ENCODE measurements at regions not wholly inside any gene's neighbourhood (a gene's known extent, or its start where the extent isn't known, plus 50 kb on each side); places are given as distances from the start of the nearest gene placed in this dataset.

- DNase-seq (ENCODE audit: low read depth in 2 of 2) = no peak
Observed at GRCh38 chr5:115072266-115073064, 97.2 kb downstream of the TRIM36 start.

DNA sequence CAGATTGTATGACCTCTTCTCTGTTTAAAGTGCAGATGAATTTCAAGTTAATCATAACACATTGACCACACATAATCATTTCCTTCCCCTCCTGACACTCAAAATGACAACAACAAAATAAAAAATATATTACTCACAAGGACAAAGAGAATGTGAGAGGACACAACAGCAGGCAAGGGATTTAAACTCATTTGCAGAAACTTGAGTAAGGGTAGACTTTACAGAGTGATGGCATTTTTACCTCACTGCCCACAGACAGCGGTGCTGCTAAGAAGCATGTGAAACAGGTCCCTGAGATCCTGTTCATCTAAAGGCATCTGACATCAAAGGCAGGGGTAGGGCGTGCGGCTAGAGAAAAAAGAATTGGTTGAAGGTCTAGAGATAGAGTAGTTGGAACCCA is 99.0 kb downstream of the TRIM36 start:
- no peak for DNase-seq (ENCODE audit: low read depth in 2 of 2)

DNA sequence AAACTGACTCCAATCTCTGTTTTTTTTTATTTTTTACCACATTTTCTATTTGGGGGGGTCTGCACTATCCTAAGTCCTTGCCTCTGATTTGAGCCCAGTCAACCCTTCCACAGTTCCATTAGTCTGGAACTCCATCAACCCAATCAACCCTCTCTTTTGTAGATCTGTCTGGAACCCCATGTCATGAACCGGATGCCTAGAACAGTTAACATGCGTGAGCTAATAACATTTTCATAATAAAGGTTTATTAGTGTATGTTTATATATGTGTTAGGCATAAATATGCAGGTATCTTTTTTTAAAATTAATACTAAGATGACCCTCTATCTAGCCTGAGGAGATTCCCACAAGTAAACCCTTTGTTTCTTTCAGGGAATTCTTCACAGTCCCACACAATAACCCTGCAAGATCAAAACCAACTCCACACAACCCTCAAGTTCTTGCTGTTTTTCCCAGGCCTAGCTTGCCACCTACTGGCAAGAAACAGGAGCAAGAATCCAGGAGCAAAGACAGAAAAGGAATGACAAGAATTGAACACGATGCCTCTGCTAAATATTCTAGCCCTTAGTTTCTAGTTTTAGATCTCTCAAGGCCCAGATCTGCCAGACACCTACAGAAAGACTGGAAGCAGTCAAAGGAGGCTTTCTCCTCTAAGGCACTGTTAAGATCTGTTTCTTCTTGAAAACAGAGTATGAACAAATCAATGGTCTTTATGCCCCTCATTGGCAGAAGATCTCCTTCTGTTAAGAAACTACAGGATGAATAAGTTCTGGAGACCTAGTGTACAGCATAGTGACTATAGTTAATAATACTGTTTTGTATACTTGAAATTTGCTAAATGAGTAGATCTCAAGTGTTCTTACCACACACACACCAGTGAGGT is 100.4 kb downstream of the TRIM36 start:
- DNase-seq (ENCODE audit: low read depth in 2 of 2) = no peak

GRCh38 chr5:115068239-115069086 is 101.2 kb downstream of the TRIM36 start:
- peak in 1 of 2 donors; percentile 4 for DNase-seq (ENCODE audit: low read depth in 2 of 2)

DNA sequence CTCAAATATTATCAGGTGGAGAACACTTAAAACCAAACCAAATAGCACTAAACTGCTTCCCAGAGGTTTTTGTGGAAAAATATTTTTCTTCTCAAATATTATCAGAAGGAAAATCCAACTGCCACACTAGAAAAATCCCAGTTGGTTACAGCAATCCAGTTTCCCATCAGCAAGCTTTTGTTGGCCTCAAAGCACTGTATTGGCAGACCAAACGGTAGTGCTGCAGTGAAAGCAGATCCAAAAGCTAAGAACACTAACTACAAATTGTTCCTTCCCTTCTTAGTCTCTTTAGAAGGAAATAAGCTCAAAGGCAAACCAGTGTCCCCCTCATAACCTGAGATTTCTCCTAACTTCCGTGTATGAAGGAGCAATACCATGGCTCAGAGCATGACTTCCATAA is 105.3 kb downstream of the TRIM36 start:
- DNase-seq (ENCODE audit: low read depth in 2 of 2) = no peak

DNA sequence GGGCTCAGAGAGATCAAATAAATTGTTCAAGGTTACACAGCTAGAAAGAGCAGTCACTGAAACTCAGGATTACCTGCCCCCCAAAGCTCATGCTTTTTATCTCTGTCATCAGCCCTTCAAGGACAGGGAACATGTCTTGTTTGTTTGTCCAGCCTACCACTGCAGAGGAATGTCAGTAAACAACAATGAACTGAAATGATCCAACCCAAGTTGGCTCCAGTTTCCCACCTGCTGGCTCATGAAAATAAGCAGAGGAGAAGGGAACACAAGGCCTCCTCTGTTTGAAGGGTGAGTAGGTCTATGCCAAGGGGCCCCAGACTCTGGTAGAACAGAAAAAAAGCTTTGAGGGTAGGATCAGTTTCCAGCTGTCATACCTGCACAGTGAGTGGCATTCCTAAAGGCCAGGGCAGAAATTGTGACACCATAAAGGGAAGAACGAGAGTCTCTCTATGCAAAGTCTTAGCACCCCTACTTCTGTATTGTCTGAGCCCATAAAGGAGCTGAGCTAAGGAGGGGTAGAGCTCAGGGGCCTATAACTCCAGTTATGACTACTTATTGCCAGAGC is 115.2 kb downstream of the TRIM36 start:
- DNase-seq (ENCODE audit: low read depth in 2 of 2) = no peak

DNA sequence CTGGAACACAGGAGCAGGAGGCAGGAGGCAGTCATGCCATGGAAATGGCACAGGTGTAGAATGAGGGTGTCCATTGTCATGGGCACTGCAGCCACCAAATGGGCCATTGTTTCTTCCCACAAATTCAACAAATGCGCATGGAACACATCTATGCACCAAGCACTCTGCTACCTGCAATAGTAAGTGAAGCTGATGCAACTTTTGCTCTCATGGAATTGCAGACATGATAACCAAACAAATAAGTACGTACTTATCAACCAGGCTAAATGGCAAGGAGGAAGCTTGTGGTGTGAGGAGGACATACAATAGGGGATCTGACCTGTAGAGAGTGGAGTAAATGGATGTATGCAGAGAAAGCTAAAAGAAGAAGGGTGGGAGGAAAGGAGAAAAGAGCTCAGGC is 116.8 kb downstream of the TRIM36 start:
- no peak for DNase-seq (ENCODE audit: low read depth in 2 of 2)

DNA sequence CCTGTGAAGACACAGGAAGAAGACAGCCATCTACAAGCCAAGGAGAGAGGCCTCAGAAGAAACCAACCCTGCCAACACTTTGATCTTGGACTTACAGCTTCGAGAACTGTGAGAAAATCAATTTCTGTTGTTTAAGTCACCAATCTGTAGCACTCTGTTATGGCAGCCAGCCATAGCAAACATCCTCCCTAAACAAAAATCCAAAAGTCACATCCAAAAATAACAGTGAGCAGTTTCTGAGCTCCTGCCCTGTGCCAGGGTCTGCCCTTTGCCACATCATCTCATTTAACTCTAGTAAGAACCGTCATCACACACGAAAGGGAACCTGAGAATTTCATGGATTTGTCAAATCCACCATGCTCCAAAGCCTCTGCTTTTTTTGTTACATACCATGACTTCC is 118.8 kb downstream of the TRIM36 start:
- DNase-seq (ENCODE audit: low read depth in 2 of 2) = no peak

DNA sequence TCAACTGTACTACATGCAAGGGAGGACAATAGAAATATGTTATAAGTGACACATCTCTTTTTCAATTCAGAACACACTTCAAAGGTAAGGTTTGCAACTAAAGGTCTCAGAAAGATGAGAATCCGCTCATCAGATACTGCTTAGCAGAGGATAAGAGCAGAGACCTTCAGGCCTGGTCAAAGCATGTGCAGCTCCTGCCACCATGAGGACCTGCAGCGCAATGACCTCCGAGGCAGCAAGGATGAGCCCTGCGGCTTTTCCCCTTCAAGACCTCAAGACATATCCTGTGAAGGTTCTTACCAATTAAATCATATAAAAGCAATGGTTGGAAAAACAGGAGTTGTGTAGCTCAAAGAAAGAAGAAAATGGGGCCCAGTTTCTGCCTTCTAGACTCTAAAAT is 135.8 kb downstream of the TRIM36 start:
- no peak for DNase-seq (ENCODE audit: low read depth in 2 of 2)

DNA sequence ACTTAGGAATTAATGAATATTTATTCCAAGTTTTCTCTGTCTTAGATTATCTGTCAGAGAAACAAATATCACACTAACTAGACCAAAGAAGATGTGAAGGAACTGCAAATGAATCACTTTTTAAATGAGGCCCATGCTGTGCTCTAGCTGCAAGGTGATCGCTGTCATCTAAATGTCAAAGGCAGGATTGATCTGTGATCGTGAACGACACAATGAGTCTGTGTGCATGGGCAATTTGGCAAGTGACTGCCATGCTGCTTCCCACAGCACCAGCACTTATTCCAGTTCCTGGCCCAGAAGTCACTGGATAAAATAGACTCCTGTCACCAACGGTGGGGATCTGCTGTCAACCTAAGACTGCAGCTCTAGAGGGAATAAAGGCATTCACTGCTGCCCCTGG is 141.2 kb downstream of the TRIM36 start:
- DNase-seq (ENCODE audit: low read depth in 2 of 2) = no peak

DNA sequence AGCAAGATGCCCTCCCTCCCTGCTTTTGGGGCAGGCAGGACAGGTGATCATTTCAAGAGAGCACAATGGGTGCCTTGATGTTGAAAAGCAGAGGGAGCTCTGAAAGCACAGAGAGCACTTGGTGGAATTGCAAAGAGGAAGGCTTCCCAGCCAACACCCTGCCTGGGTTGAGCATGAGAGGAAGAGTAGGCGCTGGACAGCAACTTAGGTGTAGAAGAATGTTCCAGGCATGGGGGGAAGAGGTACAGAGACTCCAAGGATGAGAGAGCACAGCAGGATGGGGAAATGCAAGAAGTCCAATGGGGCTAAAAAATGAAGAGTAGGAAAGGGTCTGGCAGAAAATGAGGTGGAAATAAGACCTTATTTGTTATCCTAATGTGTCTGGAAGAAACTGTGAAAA is 144.8 kb downstream of the TRIM36 start:
- no peak for DNase-seq (ENCODE audit: low read depth in 2 of 2)

DNA sequence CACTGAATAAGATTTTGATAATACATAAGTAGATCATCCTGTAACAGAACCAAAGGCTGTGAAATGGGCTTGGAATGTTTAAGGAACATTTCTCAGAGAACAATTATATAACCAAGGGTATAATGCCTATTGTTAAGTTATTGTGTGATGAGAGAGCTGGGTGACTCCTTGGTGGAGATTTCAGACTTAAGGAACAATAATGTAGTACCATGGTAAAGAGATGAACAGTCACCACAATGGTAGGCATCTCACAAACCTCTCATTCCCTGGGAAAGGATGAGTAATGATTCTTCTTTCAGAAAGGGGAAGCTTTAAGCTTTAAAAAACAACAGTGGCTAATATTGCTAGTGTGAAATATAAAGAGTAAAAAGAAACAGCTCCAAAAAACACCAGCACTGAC is 147.4 kb downstream of the TRIM36 start:
- no peak for DNase-seq (ENCODE audit: low read depth in 2 of 2)

GRCh38 chr5:115016646-115017045 is 153.1 kb downstream of the TRIM36 start:
- no peak for DNase-seq (ENCODE audit: low read depth in 2 of 2)

GRCh38 chr5:114999176-114999575 is 170.5 kb downstream of the TRIM36 start:
- no peak for DNase-seq (ENCODE audit: low read depth in 2 of 2)

- no peak for DNase-seq (ENCODE audit: low read depth in 2 of 2)
Observed at GRCh38 chr5:114989512-114989911, 180.2 kb downstream of the TRIM36 start.

- DNase-seq (ENCODE audit: low read depth in 2 of 2) = no peak
Observed at GRCh38 chr5:114988096-114988495, 181.6 kb downstream of the TRIM36 start.

- no peak for DNase-seq (ENCODE audit: low read depth in 2 of 2)
Observed at GRCh38 chr5:114984796-114985195, 184.9 kb downstream of the TRIM36 start.

GRCh38 chr5:114981111-114981510 is 188.6 kb downstream of the TRIM36 start:
- DNase-seq (ENCODE audit: low read depth in 2 of 2) = no peak

DNA sequence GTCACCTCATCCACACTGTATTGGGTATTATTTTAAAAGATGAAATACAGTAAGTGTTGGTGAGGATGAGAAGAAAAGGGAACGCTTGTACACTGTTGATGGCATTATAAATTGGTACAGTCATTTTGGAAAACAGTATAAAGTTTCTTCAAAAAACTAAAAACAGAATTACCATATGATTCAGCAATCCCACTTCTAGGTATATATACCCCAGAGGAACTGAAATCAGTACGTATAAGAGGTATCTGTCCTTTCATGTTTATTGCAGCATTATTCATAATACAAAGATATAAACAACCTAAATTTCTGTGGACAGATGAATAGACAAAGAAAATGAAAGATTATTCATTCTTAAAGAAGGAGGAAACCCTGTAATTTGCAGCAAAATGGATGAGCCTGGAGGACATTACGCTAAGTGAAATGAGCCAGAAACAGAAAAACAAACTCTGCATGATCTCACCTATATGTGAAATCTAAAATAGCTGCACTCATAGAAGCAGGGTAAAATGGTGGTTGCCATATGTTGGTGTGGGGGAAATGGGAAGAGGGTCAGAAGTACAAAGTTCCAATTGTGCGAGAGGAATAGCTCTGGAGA is 191.6 kb downstream of the TRIM36 start:
- DNase-seq (ENCODE audit: low read depth in 2 of 2) = no peak

- no peak for DNase-seq (ENCODE audit: low read depth in 2 of 2)
Observed at GRCh38 chr5:114969482-114969881, 200.2 kb downstream of the TRIM36 start.

- no peak for DNase-seq (ENCODE audit: low read depth in 2 of 2)
Observed at GRCh38 chr5:114957384-114957783, 212.3 kb downstream of the TRIM36 start.
